SK-N-SH treated with all-trans-retinoic acid at 6 μM for 48 hours (cell line): ENCODE measurements at regions not wholly inside any gene's neighbourhood (a gene's known extent, or its start where the extent isn't known, plus 50 kb on each side); places are given as distances from the start of the nearest gene placed in this dataset.

Experiments used
- ATAC-seq: fragments of 200-7000 bp; cut with Tn5 transposase; 3 replicates; pipeline ENCODE4 v1.9.1; 2020; ENCODE audit warnings: mild to moderate bottlenecking, moderate library complexity
- ARNTL ChIP-seq: fragments of 450-650 bp; formaldehyde crosslinking; IDR thresholded peaks from 2 replicates; pipeline ENCODE4 v1.5.0; 2020; ENCODE audit warnings: low read depth, mild to moderate bottlenecking, moderate library complexity, borderline replicate concordance
- BACH2 ChIP-seq: fragments of 250-450 bp; sonication (Bioruptor Pico); IDR thresholded peaks from 2 replicates; pipeline ENCODE4 v1.9.0; 2021; ENCODE audit warnings: mild to moderate bottlenecking, borderline replicate concordance
- CREB5 ChIP-seq: fragments of 250-450 bp; sonication (Bioruptor Pico); IDR thresholded peaks from 2 replicates; pipeline ENCODE4 v1.5.1; 2020; ENCODE audit warnings: low read depth, mild to moderate bottlenecking, moderate library complexity
- CSDC2 ChIP-seq: fragments of 250-450 bp; sonication (Bioruptor Pico); IDR thresholded peaks from 2 replicates; pipeline ENCODE4 v1.5.0; 2020; ENCODE audit warnings: mild to moderate bottlenecking, moderate library complexity
- CSRNP3 ChIP-seq: fragments of 250-450 bp; sonication (Bioruptor Pico); IDR thresholded peaks from 2 replicates; pipeline ENCODE4 v1.5.1; 2021; ENCODE audit warnings: mild to moderate bottlenecking, moderate library complexity
- ESRRG ChIP-seq: fragments of 250-450 bp; sonication (Bioruptor Pico); IDR thresholded peaks from 2 replicates; pipeline ENCODE4 v1.6.1; 2021; ENCODE audit warnings: mild to moderate bottlenecking
- GLIS3 ChIP-seq: fragments of 250-450 bp; sonication (Bioruptor Pico); IDR thresholded peaks from 2 replicates; pipeline ENCODE4 v1.5.0; 2020; ENCODE audit warnings: mild to moderate bottlenecking, moderate library complexity
- ISL1 ChIP-seq: fragments of 250-450 bp; sonication (Bioruptor Pico); IDR thresholded peaks from 2 replicates; pipeline ENCODE4 v2.1.2; 2022; ENCODE audit warnings: mild to moderate bottlenecking, moderate library complexity
- OSR1 ChIP-seq: fragments of 250-450 bp; sonication (Bioruptor Pico); IDR thresholded peaks from 2 replicates; pipeline ENCODE4 v1.8.0; 2022; ENCODE audit warnings: moderate library complexity, mild to moderate bottlenecking, inconsistent platforms
- PATZ1 ChIP-seq: fragments of 250-450 bp; sonication (Bioruptor Pico); IDR thresholded peaks from 2 replicates; pipeline ENCODE4 v1.8.0; 2020; ENCODE audit warnings: mild to moderate bottlenecking, moderate library complexity, borderline replicate concordance
- POU6F1 ChIP-seq: fragments of 250-450 bp; sonication (Bioruptor Pico); IDR thresholded peaks from 2 replicates; pipeline ENCODE4 v1.8.0; 2021; ENCODE audit warnings: low read depth, mild to moderate bottlenecking, moderate library complexity, borderline replicate concordance
- PPARA ChIP-seq: fragments of 250-450 bp; sonication (Bioruptor Pico); IDR thresholded peaks from 2 replicates; pipeline ENCODE4 v1.5.0; 2020; ENCODE audit warnings: mild to moderate bottlenecking, borderline replicate concordance
- RARB ChIP-seq: fragments of 250-450 bp; sonication (Bioruptor Pico); IDR thresholded peaks from 2 replicates; pipeline ENCODE4 v1.8.0; 2021; ENCODE audit warnings: mild to moderate bottlenecking, moderate library complexity
- SNAI2 ChIP-seq: fragments of 250-450 bp; sonication (Bioruptor Pico); IDR thresholded peaks from 2 replicates; pipeline ENCODE4 v1.5.0; 2020; ENCODE audit warnings: mild to moderate bottlenecking, moderate library complexity
- TCF4 ChIP-seq: fragments of 250-450 bp; sonication (Bioruptor Pico); IDR thresholded peaks from 2 replicates; pipeline ENCODE4 v1.8.0; 2021; ENCODE audit warnings: mild to moderate bottlenecking, moderate library complexity, borderline replicate concordance
- TOX ChIP-seq: fragments of 250-450 bp; sonication (Bioruptor Pico); IDR thresholded peaks from 2 replicates; pipeline ENCODE4 v1.8.0; 2021; ENCODE audit warnings: mild to moderate bottlenecking, moderate library complexity, borderline replicate concordance
- TSHZ2 ChIP-seq: fragments of 250-450 bp; sonication (Bioruptor Pico); IDR thresholded peaks from 2 replicates; pipeline ENCODE4 v1.5.0; 2020; ENCODE audit warnings: mild to moderate bottlenecking, moderate library complexity
- ZC3H10 ChIP-seq: fragments of 250-450 bp; sonication (Bioruptor Pico); IDR thresholded peaks from 2 replicates; pipeline ENCODE4 v1.5.1; 2021; ENCODE audit warnings: mild to moderate bottlenecking, moderate library complexity
- ZFP3 ChIP-seq: fragments of 250-450 bp; sonication (Bioruptor Pico); IDR thresholded peaks from 2 replicates; pipeline ENCODE4 v1.5.0; 2020; ENCODE audit warnings: mild to moderate bottlenecking, moderate library complexity
- ZFP30 ChIP-seq: fragments of 450-650 bp; formaldehyde crosslinking; IDR thresholded peaks from 2 replicates; pipeline ENCODE4 v1.5.0; 2022; ENCODE audit warnings: mild to moderate bottlenecking, moderate library complexity
- ZNF565 ChIP-seq: fragments of 450-650 bp; formaldehyde crosslinking; conservative IDR thresholded peaks from 2 replicates; pipeline ENCODE4 v1.5.0; 2020; ENCODE audit warnings: low read depth, mild to moderate bottlenecking, moderate library complexity
- ZNF70 ChIP-seq: fragments of 450-650 bp; formaldehyde crosslinking; IDR thresholded peaks from 2 replicates; pipeline ENCODE4 v1.5.0; 2020; ENCODE audit warnings: mild to moderate bottlenecking, moderate library complexity
- ZNF8 ChIP-seq: fragments of 450-650 bp; formaldehyde crosslinking; IDR thresholded peaks from 2 replicates; pipeline ENCODE4 v1.5.0; 2020; ENCODE audit warnings: mild to moderate bottlenecking, moderate library complexity

GRCh38 chr16:63201851-63202250 lies 1165.6 kb upstream of the CDH8 start:
- ATAC-seq = no peak

GRCh38 chr16:63200940-63201339 lies 1164.7 kb upstream of the CDH8 start:
- TF ChIP-seq CSRNP3 (CRISPR knock-in tag) = no peak
- TF ChIP-seq ZNF8 (CRISPR knock-in tag) = no peak
- TF ChIP-seq OSR1 (CRISPR knock-in tag) = no peak
- no peak for TF ChIP-seq PATZ1 (CRISPR knock-in tag)
- TF ChIP-seq GLIS3 (CRISPR knock-in tag) = no peak
- TF ChIP-seq ZC3H10 = no peak
- TF ChIP-seq ZNF565 (CRISPR knock-in tag) = no peak
- no peak for TF ChIP-seq SNAI2 (CRISPR knock-in tag)
- TF ChIP-seq POU6F1 (CRISPR knock-in tag) = no peak
- TF ChIP-seq ESRRG (CRISPR knock-in tag) = no peak
- TF ChIP-seq ZFP30 (CRISPR knock-in tag) = no peak
- TF ChIP-seq TOX = no peak
- TF ChIP-seq ZFP3 (CRISPR knock-in tag) = no peak
- no peak for ATAC-seq

More at GRCh38 chr16:63201851-63202250, 1165.6 kb upstream of the CDH8 start:
- no peak for TF ChIP-seq TOX

- no peak for TF ChIP-seq TCF4 (CRISPR knock-in tag)
- TF ChIP-seq ZNF70 = no peak
- no peak for TF ChIP-seq RARB (CRISPR knock-in tag)
- TF ChIP-seq ZNF565 (CRISPR knock-in tag) = no peak
- no peak for TF ChIP-seq SNAI2 (CRISPR knock-in tag)
- no peak for TF ChIP-seq BACH2
- no peak for TF ChIP-seq ZC3H10
- no peak for TF ChIP-seq ZFP30 (CRISPR knock-in tag)
- TF ChIP-seq PPARA = no peak
- no peak for TF ChIP-seq TOX
- no peak for TF ChIP-seq PATZ1 (CRISPR knock-in tag)
- no peak for ATAC-seq
Observed at GRCh38 chr16:63195336-63195735, 1159.1 kb upstream of the CDH8 start.

GRCh38 chr16:63192980-63193379 lies 1156.7 kb upstream of the CDH8 start:
- no peak for ATAC-seq
- TF ChIP-seq ISL1 (CRISPR knock-in tag) (no peak), TCF4 (CRISPR knock-in tag) (no peak), CREB5 (CRISPR knock-in tag) (no peak), TOX (no peak), ZFP3 (CRISPR knock-in tag) (no peak), PPARA (no peak), ZFP30 (CRISPR knock-in tag) (no peak), BACH2 (no peak), TSHZ2 (no peak), CSDC2 (CRISPR knock-in tag) (no peak), ZNF70 (no peak), OSR1 (CRISPR knock-in tag) (no peak), ZNF565 (CRISPR knock-in tag) (no peak), RARB (CRISPR knock-in tag) (no peak), CSRNP3 (CRISPR knock-in tag) (no peak), ARNTL (CRISPR knock-in tag) (no peak), SNAI2 (CRISPR knock-in tag) (no peak), ZC3H10 (no peak), ESRRG (CRISPR knock-in tag) (no peak)
